ENCODE measurements at regions not wholly inside any gene's neighbourhood (a gene's known extent, or its start where the extent isn't known, plus 50 kb on each side); places are given as distances from the start of the nearest gene placed in this dataset.

- no peak for DNase-seq
Observed at GRCh38 chr6:10297832-10298231, 117.0 kb downstream of the TFAP2A start.

DNA sequence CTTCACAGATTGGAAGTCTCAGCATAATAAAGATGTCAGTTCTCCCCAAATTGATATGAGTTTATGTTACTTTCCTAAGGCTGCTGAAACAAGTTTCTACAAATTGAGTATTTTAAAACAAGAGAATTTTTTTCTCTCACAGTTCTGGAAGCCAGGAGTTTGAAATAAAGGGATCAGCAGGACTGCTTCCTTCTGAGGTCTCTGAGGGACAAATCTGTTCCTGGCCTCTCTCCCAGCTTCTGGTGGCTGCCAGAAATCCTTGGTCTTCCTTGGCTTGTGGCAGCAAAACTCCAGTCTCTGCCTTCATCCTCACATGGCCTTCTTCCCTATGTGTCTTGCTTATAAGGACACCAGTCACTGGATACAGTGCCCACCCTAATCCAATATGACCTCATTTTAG lies 136.1 kb downstream of the TFAP2A start:
- Histone ChIP-seq H3K27me3 (ENCODE audit: control insufficient read depth in 3 of 3, insufficient read depth in 3 of 3, low read length in 3 of 3) (no peaks in the 10 kb centered on the region), H3K9me3 (ENCODE audit: control insufficient read depth in 2 of 2, insufficient read depth in 1 of 2, low read depth in 1 of 2, low read length in 1 of 2) (no peaks in the 10 kb centered on the region), H3K27ac (ENCODE audit: low read depth in 1 of 3, low read length in 2 of 3) (no peak overlapping the region), H3K4me3 (ENCODE audit: low read depth in 1 of 3, low read length in 3 of 3) (no peak overlapping the region), H3K36me3 (ENCODE audit: control insufficient read depth in 3 of 3, insufficient read depth in 2 of 3, low read depth in 1 of 3, low read length in 3 of 3) (no peaks in the 10 kb centered on the region), H3K4me1 (ENCODE audit: control insufficient read depth in 3 of 3, insufficient read depth in 2 of 3, low read depth in 1 of 3, low read length in 2 of 3) (no peaks in the 10 kb centered on the region)
- DNase-seq, result no peak
- FAIRE-seq, result no peak

More at GRCh38 chr6:10297832-10298231, 117.0 kb downstream of the TFAP2A start:
- H3K36me3 ChIP-seq (ENCODE audit: control insufficient read depth in 3 of 3, insufficient read depth in 2 of 3, low read depth in 1 of 3, low read length in 3 of 3), result no peaks in the 10 kb centered on the region
- no peak overlapping the region for H3K27ac ChIP-seq (ENCODE audit: low read depth in 1 of 3, low read length in 2 of 3)
- no peaks in the 10 kb centered on the region for H3K4me1 ChIP-seq (ENCODE audit: control insufficient read depth in 3 of 3, insufficient read depth in 2 of 3, low read depth in 1 of 3, low read length in 2 of 3)
- peaks cover 0 to 2% (median 0%) of the 10 kb centered on the region in 3 donors for H3K27me3 ChIP-seq (ENCODE audit: control insufficient read depth in 3 of 3, insufficient read depth in 3 of 3, low read length in 3 of 3)
- H3K4me3 ChIP-seq (ENCODE audit: low read depth in 1 of 3, low read length in 3 of 3), result no peak overlapping the region
- FAIRE-seq, result no peak
- 35 to 54% (median 42%) methylated on average over 4 of the region's 4 CpGs for WGBS, 3 donors
- no peaks in the 10 kb centered on the region for H3K9me3 ChIP-seq (ENCODE audit: control insufficient read depth in 2 of 2, insufficient read depth in 1 of 2, low read depth in 1 of 2, low read length in 1 of 2)

- WGBS, 3 donors, result 22 to 49% (median 38%) methylated on average over 3 of the region's 3 CpGs
- H3K27ac ChIP-seq (ENCODE audit: low read depth in 1 of 3, low read length in 2 of 3), result no peak overlapping the region
- no peak for FAIRE-seq
Observed at GRCh38 chr6:10276660-10277287, 138.1 kb downstream of the TFAP2A start.

DNA sequence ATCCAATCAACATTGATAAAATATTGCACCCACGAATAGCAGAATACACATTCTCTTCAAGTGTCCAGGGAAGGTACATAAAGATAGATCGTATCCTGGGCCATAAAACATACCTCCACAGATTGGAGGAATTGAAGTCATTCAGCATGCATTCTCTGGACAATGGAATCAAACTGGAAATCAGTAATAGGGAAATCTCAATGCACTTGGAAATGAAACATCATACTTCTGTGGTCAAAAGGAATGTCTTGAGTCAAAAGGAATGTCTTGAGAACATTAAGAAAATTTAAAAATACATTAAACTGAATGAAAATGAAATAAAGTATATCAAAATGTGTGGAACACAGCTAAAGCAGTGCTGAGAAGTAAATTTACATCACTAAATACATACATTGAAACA lies 138.8 kb downstream of the TFAP2A start:
- no peaks in the 10 kb centered on the region for H3K36me3 ChIP-seq (ENCODE audit: control insufficient read depth in 3 of 3, insufficient read depth in 2 of 3, low read depth in 1 of 3, low read length in 3 of 3)
- no peak for FAIRE-seq
- peaks cover 0 to 2% (median 0%) of the 10 kb centered on the region in 3 donors for H3K27me3 ChIP-seq (ENCODE audit: control insufficient read depth in 3 of 3, insufficient read depth in 3 of 3, low read length in 3 of 3)
- no peak overlapping the region for H3K4me3 ChIP-seq (ENCODE audit: low read depth in 1 of 3, low read length in 3 of 3)
- H3K27ac ChIP-seq (ENCODE audit: low read depth in 1 of 3, low read length in 2 of 3), result no peak overlapping the region
- WGBS, 3 donors, result 22 to 52% (median 23%) methylated on average over 2 of the region's 2 CpGs
- H3K9me3 ChIP-seq (ENCODE audit: control insufficient read depth in 2 of 2, insufficient read depth in 1 of 2, low read depth in 1 of 2, low read length in 1 of 2), result no peaks in the 10 kb centered on the region
- H3K4me1 ChIP-seq (ENCODE audit: control insufficient read depth in 3 of 3, insufficient read depth in 2 of 3, low read depth in 1 of 3, low read length in 2 of 3), result no peaks in the 10 kb centered on the region
- no peak for DNase-seq

More at GRCh38 chr6:10276660-10277287, 138.1 kb downstream of the TFAP2A start:
- Histone ChIP-seq H3K9me3 (ENCODE audit: control insufficient read depth in 2 of 2, insufficient read depth in 1 of 2, low read depth in 1 of 2, low read length in 1 of 2) (no peaks in the 10 kb centered on the region), H3K4me3 (ENCODE audit: low read depth in 1 of 3, low read length in 3 of 3) (no peak overlapping the region), H3K4me1 (ENCODE audit: control insufficient read depth in 3 of 3, insufficient read depth in 2 of 3, low read depth in 1 of 3, low read length in 2 of 3) (no peaks in the 10 kb centered on the region), H3K27me3 (ENCODE audit: control insufficient read depth in 3 of 3, insufficient read depth in 3 of 3, low read length in 3 of 3) (peaks cover 0 to 2% (median 0%) of the 10 kb centered on the region in 3 donors), H3K36me3 (ENCODE audit: control insufficient read depth in 3 of 3, insufficient read depth in 2 of 3, low read depth in 1 of 3, low read length in 3 of 3) (no peaks in the 10 kb centered on the region)
- DNase-seq, result no peak

GRCh38 chr6:10272591-10272990 lies 142.3 kb downstream of the TFAP2A start:
- FAIRE-seq, result no peak
- 71 to 80% (median 80%) methylated on average over 2 of the region's 2 CpGs for WGBS, 3 donors
- Histone ChIP-seq H3K9me3 (ENCODE audit: control insufficient read depth in 2 of 2, insufficient read depth in 1 of 2, low read depth in 1 of 2, low read length in 1 of 2) (no peaks in the 10 kb centered on the region), H3K4me3 (ENCODE audit: low read depth in 1 of 3, low read length in 3 of 3) (no peak overlapping the region), H3K36me3 (ENCODE audit: control insufficient read depth in 3 of 3, insufficient read depth in 2 of 3, low read depth in 1 of 3, low read length in 3 of 3) (no peaks in the 10 kb centered on the region), H3K27ac (ENCODE audit: low read depth in 1 of 3, low read length in 2 of 3) (no peak overlapping the region), H3K27me3 (ENCODE audit: control insufficient read depth in 3 of 3, insufficient read depth in 3 of 3, low read length in 3 of 3) (peaks cover 0 to 16% (median 2%) of the 10 kb centered on the region in 3 donors), H3K4me1 (ENCODE audit: control insufficient read depth in 3 of 3, insufficient read depth in 2 of 3, low read depth in 1 of 3, low read length in 2 of 3) (no peaks in the 10 kb centered on the region)
- DNase-seq, result no peak

DNA sequence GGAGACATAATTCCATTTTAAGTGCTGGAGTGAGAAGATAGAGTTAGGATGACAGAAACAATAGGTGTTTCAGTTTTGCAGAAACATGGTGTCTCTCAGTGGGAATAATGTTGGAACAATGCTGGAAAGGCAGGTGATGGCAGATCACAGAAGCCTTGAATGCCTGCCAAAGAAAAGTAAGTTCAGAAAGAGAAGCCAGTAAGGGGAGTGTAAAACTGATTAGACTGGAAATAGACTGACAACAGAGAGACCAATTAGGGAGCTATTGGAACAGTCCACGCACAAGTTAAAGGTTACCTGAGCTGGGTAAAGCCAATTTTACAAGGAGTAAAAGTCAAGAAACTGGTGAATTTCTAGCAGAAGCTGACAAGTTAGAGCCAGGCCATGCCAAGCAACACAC lies 142.9 kb downstream of the TFAP2A start:
- Histone ChIP-seq H3K27me3 (ENCODE audit: control insufficient read depth in 3 of 3, insufficient read depth in 3 of 3, low read length in 3 of 3) (peaks cover 0 to 16% (median 2%) of the 10 kb centered on the region in 3 donors), H3K9me3 (ENCODE audit: control insufficient read depth in 2 of 2, insufficient read depth in 1 of 2, low read depth in 1 of 2, low read length in 1 of 2) (no peaks in the 10 kb centered on the region), H3K27ac (ENCODE audit: low read depth in 1 of 3, low read length in 2 of 3) (no peak overlapping the region), H3K4me1 (ENCODE audit: control insufficient read depth in 3 of 3, insufficient read depth in 2 of 3, low read depth in 1 of 3, low read length in 2 of 3) (no peaks in the 10 kb centered on the region), H3K36me3 (ENCODE audit: control insufficient read depth in 3 of 3, insufficient read depth in 2 of 3, low read depth in 1 of 3, low read length in 3 of 3) (no peaks in the 10 kb centered on the region), H3K4me3 (ENCODE audit: low read depth in 1 of 3, low read length in 3 of 3) (no peak overlapping the region)
- DNase-seq, result no peak
- no peak for FAIRE-seq
- WGBS, 3 donors, result 42 to 75% (median 59%) methylated on average over 1 of the region's 1 CpG

- no peaks in the 10 kb centered on the region for H3K4me1 ChIP-seq (ENCODE audit: control insufficient read depth in 3 of 3, insufficient read depth in 2 of 3, low read depth in 1 of 3, low read length in 2 of 3)
- FAIRE-seq (no peak), DNase-seq (no peak)
- no peaks in the 10 kb centered on the region for H3K9me3 ChIP-seq (ENCODE audit: control insufficient read depth in 2 of 2, insufficient read depth in 1 of 2, low read depth in 1 of 2, low read length in 1 of 2)
- no peaks in the 10 kb centered on the region for H3K36me3 ChIP-seq (ENCODE audit: control insufficient read depth in 3 of 3, insufficient read depth in 2 of 3, low read depth in 1 of 3, low read length in 3 of 3)
- H3K4me3 ChIP-seq (ENCODE audit: low read depth in 1 of 3, low read length in 3 of 3), result no peak overlapping the region
- 40 to 64% (median 55%) methylated on average over 6 of the region's 6 CpGs for WGBS, 3 donors
- H3K27me3 ChIP-seq (ENCODE audit: control insufficient read depth in 3 of 3, insufficient read depth in 3 of 3, low read length in 3 of 3), result peaks cover 0 to 16% (median 2%) of the 10 kb centered on the region in 3 donors
- no peak overlapping the region for H3K27ac ChIP-seq (ENCODE audit: low read depth in 1 of 3, low read length in 2 of 3)
Observed at GRCh38 chr6:10269814-10270472, 144.9 kb downstream of the TFAP2A start.

GRCh38 chr6:10268611-10269310 lies 146.1 kb downstream of the TFAP2A start:
- DNase-seq, result no peak
- no peaks in the 10 kb centered on the region for H3K36me3 ChIP-seq (ENCODE audit: control insufficient read depth in 3 of 3, insufficient read depth in 2 of 3, low read depth in 1 of 3, low read length in 3 of 3)
- no peak for FAIRE-seq
- H3K4me1 ChIP-seq (ENCODE audit: control insufficient read depth in 3 of 3, insufficient read depth in 2 of 3, low read depth in 1 of 3, low read length in 2 of 3), result no peaks in the 10 kb centered on the region
- no peak overlapping the region for H3K4me3 ChIP-seq (ENCODE audit: low read depth in 1 of 3, low read length in 3 of 3)
- no peak overlapping the region for H3K27ac ChIP-seq (ENCODE audit: low read depth in 1 of 3, low read length in 2 of 3)
- no peaks in the 10 kb centered on the region for H3K9me3 ChIP-seq (ENCODE audit: control insufficient read depth in 2 of 2, insufficient read depth in 1 of 2, low read depth in 1 of 2, low read length in 1 of 2)
- peaks cover 0 to 16% (median 2%) of the 10 kb centered on the region in 3 donors for H3K27me3 ChIP-seq (ENCODE audit: control insufficient read depth in 3 of 3, insufficient read depth in 3 of 3, low read length in 3 of 3)
- WGBS, 3 donors, result 17 to 47% (median 29%) methylated on average over 14 of the region's 14 CpGs

Measured in small intestine (tissue), 7 donors.